Duodenal mucosa (tissue), 2 donors: ENCODE measurements at regions not wholly inside any gene's neighbourhood (a gene's known extent, or its start where the extent isn't known, plus 50 kb on each side); places are given as distances from the start of the nearest gene placed in this dataset.

Experiments used
- H3K27ac ChIP-seq: one replicate; pipeline ENCODE4 v1.7.0; 2013; ENCODE audit warnings: low read depth, low read length
- H3K27me3 ChIP-seq, 2 donors: one replicate each; pipeline ENCODE4 v1.7.0; 2013; ENCODE audit warnings: low read length in 2 of 2, control low read depth in 1 of 2; ENCODE audit not compliant: insufficient read depth in 2 of 2, control insufficient read depth in 1 of 2
- H3K36me3 ChIP-seq, 2 donors: one replicate each; pipeline ENCODE4 v1.7.0; 2013; ENCODE audit warnings: low read length in 2 of 2, control low read depth in 1 of 2; ENCODE audit not compliant: insufficient read depth in 2 of 2, control insufficient read depth in 1 of 2
- H3K4me1 ChIP-seq, 2 donors: one replicate each; pipeline ENCODE4 v1.7.0; 2013; ENCODE audit warnings: low read length in 2 of 2, control low read depth in 1 of 2; ENCODE audit not compliant: insufficient read depth in 2 of 2, control insufficient read depth in 1 of 2
- H3K4me3 ChIP-seq, 2 donors: one replicate each; pipeline ENCODE4 v1.7.0; 2013; ENCODE audit warnings: low read length in 2 of 2, low read depth in 1 of 2
- H3K9ac ChIP-seq, 2 donors: one replicate each; pipeline ENCODE4 v1.7.0; 2013; ENCODE audit warnings: low read length in 2 of 2, low read depth in 1 of 2
- H3K9me3 ChIP-seq, 2 donors: one replicate each; pipeline ENCODE4 v1.7.0; 2013; ENCODE audit warnings: low read length in 2 of 2, control low read depth in 1 of 2; ENCODE audit not compliant: control insufficient read depth in 1 of 2

DNA sequence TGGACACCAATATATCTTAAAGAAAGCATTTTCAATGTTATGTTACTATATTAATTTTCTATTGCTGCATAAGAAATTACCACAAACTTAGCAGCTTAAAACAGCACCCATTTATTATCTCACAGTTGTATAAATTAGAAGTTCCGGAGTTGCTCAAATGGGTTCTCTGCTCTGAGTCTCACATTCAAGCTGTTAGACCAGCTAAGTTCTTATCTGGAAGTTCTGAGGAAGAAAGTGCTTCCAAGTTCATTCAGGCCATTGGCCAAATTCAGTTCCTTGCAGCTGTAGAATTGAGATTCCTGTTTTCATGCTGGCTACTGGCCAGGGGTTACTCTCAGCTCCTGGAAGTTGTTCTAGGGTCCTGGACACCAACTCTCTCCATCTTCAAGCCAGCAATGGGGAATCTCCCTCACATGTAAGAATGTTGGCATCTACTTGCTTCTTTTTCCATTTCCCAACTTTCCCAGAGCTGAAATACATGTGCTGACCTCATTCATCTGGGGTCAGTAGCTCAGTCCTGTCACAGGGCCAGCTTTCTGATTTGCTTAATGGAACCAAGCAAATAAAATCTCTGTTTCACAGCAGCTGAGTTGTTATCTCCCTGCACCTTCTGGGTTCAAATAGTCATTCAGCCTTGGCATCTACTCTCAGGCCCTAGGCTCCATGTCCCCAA, 99.6 kb upstream of the INTU start:
- Histone ChIP-seq H3K9ac (no peak overlapping the region), H3K36me3 (no peaks in the 10 kb centered on the region), H3K27me3 (no peaks in the 10 kb centered on the region), H3K9me3 (no peaks in the 10 kb centered on the region), H3K27ac (no peak overlapping the region), H3K4me3 (no peak overlapping the region), H3K4me1 (no peaks in the 10 kb centered on the region)

DNA sequence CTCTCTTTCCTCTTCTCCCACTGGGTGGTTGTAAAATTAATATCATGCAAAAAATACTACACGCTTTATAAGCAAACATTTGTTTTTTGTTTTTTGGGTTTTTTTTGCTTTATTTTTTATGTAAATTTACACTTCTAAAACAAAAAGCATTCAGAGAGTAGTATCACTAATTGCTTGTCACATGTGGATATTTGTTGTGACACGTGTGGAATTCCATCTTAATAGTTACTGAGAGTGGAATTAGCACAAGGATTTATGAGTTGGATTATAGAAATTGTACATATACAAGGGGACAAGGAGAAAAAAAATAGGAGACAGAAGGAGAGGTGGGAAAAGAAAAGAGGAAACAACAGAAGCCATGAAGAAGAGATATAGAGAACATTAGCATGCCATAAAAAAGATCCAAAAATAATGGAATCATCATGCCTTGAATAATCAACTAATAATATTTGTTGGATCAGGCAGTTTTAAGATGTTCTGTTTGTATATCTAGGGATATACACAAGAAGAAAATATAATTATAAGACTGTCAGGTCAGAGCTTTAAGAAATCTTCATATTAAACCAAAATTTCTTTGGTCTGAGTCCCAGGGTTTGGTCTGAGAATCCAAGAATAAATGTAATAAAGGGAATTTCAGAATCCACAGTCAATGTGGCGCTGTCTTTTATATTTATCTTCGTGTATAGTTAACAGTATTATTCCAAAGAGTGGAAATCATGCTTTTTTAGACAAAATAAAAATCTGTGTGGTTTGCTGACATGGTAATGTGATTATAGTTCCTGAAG, 98.5 kb upstream of the INTU start:
- H3K4me1 ChIP-seq, result no peaks in the 10 kb centered on the region
- no peak overlapping the region for H3K27ac ChIP-seq
- H3K36me3 ChIP-seq, result no peaks in the 10 kb centered on the region
- no peak overlapping the region for H3K4me3 ChIP-seq
- no peaks in the 10 kb centered on the region for H3K9me3 ChIP-seq
- no peak overlapping the region for H3K9ac ChIP-seq
- H3K27me3 ChIP-seq, result no peaks in the 10 kb centered on the region

DNA sequence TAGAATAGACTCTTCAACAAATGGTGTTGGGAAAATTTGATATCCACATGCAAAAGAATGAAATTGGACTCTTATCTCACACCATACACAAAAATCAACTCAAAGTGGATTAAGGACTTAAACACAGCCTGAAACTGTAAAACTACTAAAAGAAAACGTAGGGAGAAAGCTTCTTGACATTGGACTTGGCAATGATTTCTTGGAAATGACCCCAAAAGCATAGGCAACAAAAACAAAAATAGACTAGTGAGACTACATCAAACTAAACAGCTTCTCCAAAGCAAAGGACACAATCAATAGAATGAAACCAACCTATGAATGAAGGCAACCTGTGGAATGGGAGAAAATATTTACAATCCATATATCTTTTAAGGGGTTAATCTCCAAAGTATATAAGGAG, 94.7 kb upstream of the INTU start:
- Histone ChIP-seq H3K27ac (no peak overlapping the region), H3K9ac (no peak overlapping the region), H3K9me3 (no peaks in the 10 kb centered on the region), H3K4me3 (no peak overlapping the region), H3K4me1 (no peaks in the 10 kb centered on the region), H3K27me3 (no peaks in the 10 kb centered on the region), H3K36me3 (no peaks in the 10 kb centered on the region)

DNA sequence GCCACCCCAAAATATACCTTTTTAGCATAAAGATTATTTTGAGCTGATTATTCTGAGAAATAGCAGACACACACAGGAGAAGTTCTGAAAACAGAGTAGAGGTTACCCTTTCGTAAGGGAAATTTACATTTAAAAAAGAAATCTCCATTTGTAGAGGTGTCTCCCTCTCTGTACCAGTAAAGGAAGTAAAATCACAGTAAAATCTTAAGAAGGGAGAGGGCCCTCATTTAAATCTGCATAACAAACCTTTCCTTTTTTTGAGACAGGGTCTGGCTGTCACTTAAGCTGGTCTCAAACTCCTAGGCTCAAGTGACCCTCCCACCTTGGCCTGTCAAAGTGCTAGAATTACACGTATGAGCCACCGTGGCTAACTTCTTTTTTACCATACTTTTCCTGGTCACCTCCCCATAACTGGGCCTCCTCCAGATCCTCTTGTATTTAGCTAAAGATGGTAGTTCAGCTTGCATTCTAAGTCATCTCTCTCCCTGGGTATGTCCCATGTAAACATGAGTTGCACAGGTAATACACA, 92.2 kb upstream of the INTU start:
- Histone ChIP-seq H3K9me3 (no peaks in the 10 kb centered on the region), H3K4me3 (no peak overlapping the region), H3K4me1 (no peaks in the 10 kb centered on the region), H3K9ac (no peak overlapping the region), H3K27me3 (no peaks in the 10 kb centered on the region), H3K36me3 (no peaks in the 10 kb centered on the region), H3K27ac (no peak overlapping the region)

DNA sequence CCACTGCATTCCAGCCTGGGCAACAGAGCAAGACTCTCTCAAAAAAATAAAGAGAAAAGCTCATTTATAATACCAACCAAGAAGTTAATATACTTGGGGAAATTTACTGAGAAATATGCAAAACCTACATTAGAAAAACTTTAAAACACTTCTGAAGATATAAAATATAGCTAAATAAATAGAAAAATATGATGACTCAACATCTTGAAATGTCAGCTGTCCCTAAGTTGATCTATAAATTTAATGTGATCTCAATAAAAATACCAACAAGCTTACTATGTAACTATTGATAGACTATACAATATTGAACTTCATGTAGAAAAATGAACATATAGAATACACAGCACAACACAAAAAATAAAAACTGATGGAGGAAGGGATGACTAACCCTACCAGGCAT, 87.5 kb upstream of the INTU start:
- Histone ChIP-seq H3K4me1 (no peaks in the 10 kb centered on the region), H3K27me3 (no peaks in the 10 kb centered on the region), H3K9ac (no peak overlapping the region), H3K27ac (no peak overlapping the region), H3K9me3 (no peaks in the 10 kb centered on the region), H3K4me3 (no peak overlapping the region), H3K36me3 (no peaks in the 10 kb centered on the region)

DNA sequence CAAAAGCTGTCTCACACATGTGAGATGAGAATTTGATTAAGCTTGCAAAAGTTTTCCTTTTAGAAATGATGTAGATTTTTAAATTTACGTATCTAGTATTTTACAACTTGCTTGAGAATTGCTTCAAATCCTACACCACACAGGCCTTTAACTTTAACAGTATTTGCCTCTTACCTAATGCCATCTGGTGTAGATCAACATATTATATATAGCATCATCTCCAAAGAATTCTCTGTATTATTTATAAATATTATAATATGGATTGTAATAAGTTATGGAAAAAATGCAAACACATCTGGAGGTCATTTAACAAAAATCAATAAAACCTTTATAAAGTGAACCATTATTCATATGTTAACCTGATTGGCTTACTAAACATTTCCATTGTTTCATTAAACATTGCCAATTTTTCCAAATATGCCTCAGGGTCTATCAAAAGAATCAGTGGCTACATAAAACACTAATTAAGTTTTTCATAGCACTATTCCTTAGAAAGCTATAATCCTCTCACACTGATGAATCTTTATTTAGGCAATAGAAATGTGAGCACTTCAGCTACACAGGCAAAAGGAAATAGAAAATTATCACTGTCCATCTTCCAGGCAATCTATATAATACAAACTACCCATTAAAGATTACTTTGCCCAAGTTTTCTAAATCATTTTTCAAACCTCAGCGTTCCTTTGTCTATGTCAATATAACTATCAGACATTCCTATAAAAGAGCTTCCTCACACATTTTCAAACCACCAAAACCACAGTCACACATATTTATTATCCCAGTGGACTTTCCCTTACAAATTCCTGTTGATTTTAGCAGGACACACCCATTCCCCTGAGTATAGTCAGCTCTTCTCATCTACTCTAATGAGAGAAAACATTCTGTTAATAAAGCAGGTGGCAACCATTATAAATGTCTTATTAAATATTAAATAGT, 83.5 kb upstream of the INTU start:
- H3K4me3 ChIP-seq, result no peak overlapping the region
- H3K9me3 ChIP-seq, result no peaks in the 10 kb centered on the region
- no peak overlapping the region for H3K27ac ChIP-seq
- no peak overlapping the region for H3K9ac ChIP-seq
- no peaks in the 10 kb centered on the region for H3K27me3 ChIP-seq
- H3K36me3 ChIP-seq, result no peaks in the 10 kb centered on the region
- H3K4me1 ChIP-seq, result no peaks in the 10 kb centered on the region

DNA sequence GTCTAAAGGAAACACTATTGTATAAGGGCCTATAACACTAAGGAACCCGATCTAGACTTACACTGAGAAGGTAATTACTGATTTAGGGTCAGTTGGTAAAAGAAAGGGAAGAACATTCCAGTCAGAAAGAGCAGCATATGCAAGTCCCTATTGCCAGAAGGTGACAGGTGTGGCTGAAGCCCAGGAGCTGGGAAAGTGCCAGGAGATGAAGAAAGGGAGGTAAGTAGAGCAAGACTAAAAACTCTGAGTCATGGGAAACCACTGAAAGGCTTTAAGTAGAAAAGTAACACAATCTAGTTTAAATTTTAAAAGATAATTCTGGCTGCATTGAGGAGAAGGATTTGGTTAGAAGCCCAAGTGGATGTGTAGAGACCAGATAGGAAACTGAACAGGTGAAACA, 77.7 kb upstream of the INTU start:
- H3K9me3 ChIP-seq, result no peaks in the 10 kb centered on the region
- H3K36me3 ChIP-seq, result no peaks in the 10 kb centered on the region
- no peaks in the 10 kb centered on the region for H3K27me3 ChIP-seq
- no peak overlapping the region for H3K4me3 ChIP-seq
- no peak overlapping the region for H3K27ac ChIP-seq
- no peak overlapping the region for H3K9ac ChIP-seq
- no peaks in the 10 kb centered on the region for H3K4me1 ChIP-seq

DNA sequence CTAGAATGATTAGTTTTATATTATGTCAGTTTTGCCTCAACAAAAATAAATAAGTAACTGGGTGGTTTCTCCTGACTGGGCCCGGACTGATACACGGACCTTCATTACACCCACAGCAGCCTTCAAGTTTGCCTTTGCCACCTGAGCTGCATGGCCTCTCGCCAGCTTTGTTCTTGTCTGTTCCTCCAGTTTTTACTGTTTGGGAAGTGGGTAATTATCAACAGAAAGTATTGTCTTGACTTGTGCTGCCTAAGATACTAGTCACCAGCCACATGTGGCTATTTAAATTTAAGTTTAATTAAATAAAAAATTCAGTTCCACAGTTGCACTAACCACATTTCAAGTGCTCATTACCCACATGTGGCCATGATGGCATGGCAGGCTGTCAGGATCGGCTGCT, 74.7 kb upstream of the INTU start:
- Histone ChIP-seq H3K4me1 (no peaks in the 10 kb centered on the region), H3K4me3 (no peak overlapping the region), H3K27ac (no peak overlapping the region), H3K9me3 (no peaks in the 10 kb centered on the region), H3K36me3 (no peaks in the 10 kb centered on the region), H3K9ac (no peak overlapping the region), H3K27me3 (no peaks in the 10 kb centered on the region)

DNA sequence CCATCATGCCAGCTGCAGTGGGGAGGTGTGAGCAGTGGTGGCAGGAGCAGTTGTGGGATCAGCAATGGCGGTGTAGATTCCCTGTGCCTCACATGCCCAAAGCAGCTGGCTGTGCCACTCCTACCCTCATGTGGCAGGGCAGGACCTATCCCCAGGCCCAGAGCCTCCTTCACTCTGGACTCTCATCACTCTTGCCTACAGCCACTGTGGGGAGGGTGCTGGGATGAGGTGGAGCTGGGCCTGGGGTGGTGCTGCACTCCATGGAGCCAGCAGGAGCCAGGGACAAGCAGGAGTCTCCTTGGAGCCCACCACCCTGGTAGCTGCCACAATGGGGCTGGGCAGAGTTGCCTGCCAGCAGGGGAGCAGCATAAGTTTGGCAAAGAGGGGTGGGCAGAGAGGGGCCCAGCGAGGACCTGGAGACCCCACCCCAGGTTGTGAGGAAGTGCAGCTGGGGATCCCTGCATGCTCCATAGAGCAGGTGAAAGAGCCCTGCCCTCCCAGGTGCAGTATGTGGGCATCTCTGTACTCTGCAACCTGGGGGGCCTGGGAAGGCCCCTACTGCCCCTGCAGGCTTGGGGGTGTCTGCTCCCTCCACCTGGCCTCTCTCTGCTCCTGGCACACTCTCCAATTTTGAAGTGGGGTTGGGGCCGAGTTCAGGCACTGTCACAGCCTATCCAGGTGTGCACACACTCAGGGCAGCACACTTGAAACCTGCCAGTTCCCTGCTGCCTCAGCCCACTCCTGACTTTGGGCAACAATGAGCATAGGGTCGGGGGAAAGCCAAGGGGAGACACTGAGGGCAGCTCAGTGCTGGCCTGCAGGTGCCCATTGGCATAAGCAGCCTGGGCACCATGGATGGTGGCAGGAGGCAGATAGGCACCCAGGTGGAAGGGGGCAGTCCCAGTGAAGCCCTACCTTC, 74.0 kb upstream of the INTU start:
- Histone ChIP-seq H3K27me3 (no peaks in the 10 kb centered on the region), H3K4me1 (no peaks in the 10 kb centered on the region), H3K4me3 (no peak overlapping the region), H3K27ac (no peak overlapping the region), H3K9me3 (no peaks in the 10 kb centered on the region), H3K36me3 (no peaks in the 10 kb centered on the region), H3K9ac (no peak overlapping the region)
